Neural cell (in vitro differentiated cells): ENCODE measurements at regions not wholly inside any gene's neighbourhood (a gene's known extent, or its start where the extent isn't known, plus 50 kb on each side); places are given as distances from the start of the nearest gene placed in this dataset.

ENCODE experiments used
- EZH2 ChIP-seq: fragments of 200-600, 300-800 bp; shearing (Covaris generic), sonication (generic); IDR thresholded peaks from 2 replicates; pipeline ENCODE4 v1.6.1; 2014; ENCODE audit warnings: antibody characterized with exemption, low read length, borderline replicate concordance, mild to moderate bottlenecking; ENCODE audit not compliant: insufficient read depth, poor library complexity, severe bottlenecking
- MXI1 ChIP-seq: fragments of 450-650 bp; conservative IDR thresholded peaks from 2 replicates; pipeline ENCODE4 v1.6.1; 2014; ENCODE audit warnings: antibody characterized with exemption, mild to moderate bottlenecking; ENCODE audit not compliant: poor library complexity, severe bottlenecking
- RAD21 ChIP-seq: fragments of 450-650 bp; conservative IDR thresholded peaks from 2 replicates; pipeline ENCODE4 v1.6.1; 2014; ENCODE audit warnings: antibody characterized with exemption, mild to moderate bottlenecking, moderate library complexity
- TF ChIP-seq, protein P1 (sequence below): fragments of 450-650 bp; IDR thresholded peaks from 2 replicates; pipeline ENCODE4 v1.5.1; 2014; ENCODE audit warnings: antibody characterized with exemption, mild to moderate bottlenecking, moderate library complexity; ENCODE audit not compliant: poor library complexity, severe bottlenecking

DNA sequence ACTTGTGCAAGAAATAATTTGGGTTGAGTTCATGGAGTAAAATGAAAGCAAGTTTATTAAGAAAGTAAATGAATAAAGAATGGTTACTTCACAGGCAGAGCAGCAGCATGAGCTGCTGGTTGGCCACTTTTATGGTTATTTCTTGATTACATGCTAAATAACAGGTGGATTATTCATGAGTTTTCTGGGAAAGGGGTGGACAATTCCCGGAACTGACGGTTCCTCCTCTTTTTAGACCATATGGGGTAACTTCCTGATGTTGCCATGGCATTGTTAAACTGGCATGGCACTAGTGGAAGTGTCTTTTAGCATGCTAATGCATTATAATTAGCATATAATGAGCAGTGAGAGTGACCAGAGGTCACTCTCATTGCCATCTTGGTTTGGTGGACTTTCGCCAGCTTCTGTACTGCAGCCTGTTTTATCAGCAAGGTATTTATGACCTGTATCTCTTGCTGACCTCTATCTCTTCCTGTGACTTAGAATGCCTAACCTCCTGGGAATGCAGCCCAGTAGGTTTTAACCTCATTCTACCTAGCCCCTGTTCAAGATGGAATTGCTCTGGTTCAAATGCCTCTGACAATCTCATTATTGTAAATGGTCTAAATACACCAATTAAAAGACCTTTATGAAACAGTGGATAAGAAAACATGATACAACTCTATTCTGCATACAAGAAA lies 114.1 kb upstream of the FIGN start:
- TF ChIP-seq, protein P1, sequence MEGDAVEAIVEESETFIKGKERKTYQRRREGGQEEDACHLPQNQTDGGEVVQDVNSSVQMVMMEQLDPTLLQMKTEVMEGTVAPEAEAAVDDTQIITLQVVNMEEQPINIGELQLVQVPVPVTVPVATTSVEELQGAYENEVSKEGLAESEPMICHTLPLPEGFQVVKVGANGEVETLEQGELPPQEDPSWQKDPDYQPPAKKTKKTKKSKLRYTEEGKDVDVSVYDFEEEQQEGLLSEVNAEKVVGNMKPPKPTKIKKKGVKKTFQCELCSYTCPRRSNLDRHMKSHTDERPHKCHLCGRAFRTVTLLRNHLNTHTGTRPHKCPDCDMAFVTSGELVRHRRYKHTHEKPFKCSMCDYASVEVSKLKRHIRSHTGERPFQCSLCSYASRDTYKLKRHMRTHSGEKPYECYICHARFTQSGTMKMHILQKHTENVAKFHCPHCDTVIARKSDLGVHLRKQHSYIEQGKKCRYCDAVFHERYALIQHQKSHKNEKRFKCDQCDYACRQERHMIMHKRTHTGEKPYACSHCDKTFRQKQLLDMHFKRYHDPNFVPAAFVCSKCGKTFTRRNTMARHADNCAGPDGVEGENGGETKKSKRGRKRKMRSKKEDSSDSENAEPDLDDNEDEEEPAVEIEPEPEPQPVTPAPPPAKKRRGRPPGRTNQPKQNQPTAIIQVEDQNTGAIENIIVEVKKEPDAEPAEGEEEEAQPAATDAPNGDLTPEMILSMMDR, result no peak
- TF ChIP-seq MXI1, result no peak
- no peak for TF ChIP-seq RAD21
- no peak for TF ChIP-seq EZH2
